Testis (tissue), 2 donors: ENCODE measurements at regions not wholly inside any gene's neighbourhood (a gene's known extent, or its start where the extent isn't known, plus 50 kb on each side); places are given as distances from the start of the nearest gene placed in this dataset.

Source experiments
- DNase-seq: peaks from one replicate; pipeline ENCODE4 v3.0.0-alpha.2; 2019
- H3K27ac ChIP-seq, 2 donors: fragments of 200-600 bp; sonication (generic); one replicate each; pipeline ENCODE4 v1.5.1; 2019
- H3K27me3 ChIP-seq: fragments of 200-600 bp; sonication (generic); one replicate; pipeline ENCODE4 v1.5.1; 2019
- H3K36me3 ChIP-seq: fragments of 200-600 bp; sonication (generic); one replicate; pipeline ENCODE4 v1.5.1; 2017; ENCODE audit warnings: low read depth; ENCODE audit errors: missing control alignments
- H3K4me1 ChIP-seq: fragments of 200-600 bp; sonication (generic); one replicate; pipeline ENCODE4 v1.5.1; 2019
- H3K4me3 ChIP-seq, 2 donors: fragments of 200-600 bp; sonication (generic); one replicate each; pipeline ENCODE4 v1.5.1; 2017 to 2019
- H3K9me3 ChIP-seq: fragments of 200-600 bp; sonication (generic); one replicate; pipeline ENCODE4 v1.5.1; 2017
- POLR2A ChIP-seq: fragments of 450-650 bp; IDR thresholded peaks from one replicate; pipeline ENCODE4 v1.6.1; 2017; ENCODE audit warnings: antibody characterized with exemption, mild to moderate bottlenecking, moderate library complexity
- WGBS, 2 donors: methylation state at CpG; one replicate each; pipeline ENCODE4 v1.1.5; 2018; 5-methylcytosine and 5-hydroxymethylcytosine counted together
- intact Hi-C: fragments of 100-400 bp; cut with DNase I; formaldehyde crosslinking; loops from one replicate; pipeline ENCODE4 v1.15.1; 2023; ENCODE audit warnings: low total_unique reads
- TF ChIP-seq, protein P1 (sequence below), 3 experiments: fragments of 450-650 bp in 2 of 3; fragments of 200-600 bp in 1 of 3; sonication (generic) in 1 of 3; IDR thresholded peaks; one replicate each; pipeline ENCODE4 v1.5.1; 2016 to 2019; ENCODE audit warnings: antibody characterized with exemption in 3 of 3, mild to moderate bottlenecking in 2 of 3, moderate library complexity in 1 of 3

DNA sequence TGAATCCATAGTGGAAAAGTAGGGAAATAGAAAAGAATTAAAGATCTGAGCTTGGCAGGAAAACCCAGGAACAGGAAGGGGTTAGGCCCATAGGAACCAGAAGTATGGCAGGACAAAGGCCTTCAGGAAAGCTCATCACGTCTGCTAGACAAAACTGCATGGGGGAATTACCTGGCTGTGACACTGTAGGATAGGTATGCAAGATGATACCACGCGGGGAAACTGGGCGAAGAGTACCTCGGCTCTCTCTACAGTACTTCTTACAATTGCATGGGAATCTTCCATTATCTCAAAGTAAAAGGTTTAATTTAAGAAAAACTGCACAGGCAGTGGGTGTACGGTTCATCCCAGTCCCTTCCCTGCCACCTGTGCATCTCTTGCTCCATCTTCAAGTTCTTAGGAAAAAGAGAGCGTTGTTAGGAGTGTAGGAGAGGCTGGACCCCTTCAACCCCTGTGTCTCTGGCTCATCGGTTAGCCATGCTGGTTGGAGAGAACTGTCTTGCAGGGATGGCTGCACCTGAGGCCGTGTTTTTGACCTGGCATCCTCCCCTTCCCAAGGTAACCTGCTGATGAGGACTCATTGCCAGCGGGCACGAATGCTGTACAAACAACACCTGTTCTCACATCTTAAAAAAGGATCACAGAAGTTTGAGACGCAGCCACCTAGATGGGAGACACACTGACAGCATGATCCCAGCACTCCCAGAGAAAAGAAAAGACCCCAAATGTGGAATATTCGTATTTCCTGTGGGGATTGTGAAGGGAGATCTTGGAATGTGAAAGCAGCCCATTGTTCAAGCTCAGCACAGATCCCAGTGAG lies 120.5 kb upstream of the COPS8 start:
- H3K27ac ChIP-seq: no peak overlapping the region
- WGBS, 2 donors: 93% methylated on average over 13 of the region's 13 CpGs
- H3K27me3 ChIP-seq: no peaks in the 10 kb centered on the region

DNA sequence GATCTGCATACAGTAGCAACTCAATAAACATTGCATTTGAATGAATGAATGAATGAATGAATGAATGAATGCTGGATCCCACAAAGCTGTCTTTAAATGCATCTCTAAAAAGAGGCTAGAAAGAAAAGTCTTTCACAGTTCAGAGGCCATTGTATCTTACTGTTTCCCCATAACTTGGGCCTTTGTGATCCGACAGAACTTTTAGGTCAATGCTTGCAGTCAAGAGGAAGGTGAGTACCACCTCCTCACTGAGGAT lies 119.9 kb upstream of the COPS8 start:
- Histone ChIP-seq H3K4me3 (no peak overlapping the region), H3K27ac (no peak overlapping the region), H3K9me3 (no peaks in the 10 kb centered on the region), H3K4me1 (no peaks in the 10 kb centered on the region), H3K36me3 (no peaks in the 10 kb centered on the region), H3K27me3 (no peaks in the 10 kb centered on the region)
- intact Hi-C loops: no loop called here
- TF ChIP-seq, protein P1, sequence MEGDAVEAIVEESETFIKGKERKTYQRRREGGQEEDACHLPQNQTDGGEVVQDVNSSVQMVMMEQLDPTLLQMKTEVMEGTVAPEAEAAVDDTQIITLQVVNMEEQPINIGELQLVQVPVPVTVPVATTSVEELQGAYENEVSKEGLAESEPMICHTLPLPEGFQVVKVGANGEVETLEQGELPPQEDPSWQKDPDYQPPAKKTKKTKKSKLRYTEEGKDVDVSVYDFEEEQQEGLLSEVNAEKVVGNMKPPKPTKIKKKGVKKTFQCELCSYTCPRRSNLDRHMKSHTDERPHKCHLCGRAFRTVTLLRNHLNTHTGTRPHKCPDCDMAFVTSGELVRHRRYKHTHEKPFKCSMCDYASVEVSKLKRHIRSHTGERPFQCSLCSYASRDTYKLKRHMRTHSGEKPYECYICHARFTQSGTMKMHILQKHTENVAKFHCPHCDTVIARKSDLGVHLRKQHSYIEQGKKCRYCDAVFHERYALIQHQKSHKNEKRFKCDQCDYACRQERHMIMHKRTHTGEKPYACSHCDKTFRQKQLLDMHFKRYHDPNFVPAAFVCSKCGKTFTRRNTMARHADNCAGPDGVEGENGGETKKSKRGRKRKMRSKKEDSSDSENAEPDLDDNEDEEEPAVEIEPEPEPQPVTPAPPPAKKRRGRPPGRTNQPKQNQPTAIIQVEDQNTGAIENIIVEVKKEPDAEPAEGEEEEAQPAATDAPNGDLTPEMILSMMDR (IDR thresholded peaks at IDR 0.05): no peak
- TF ChIP-seq POLR2A: no peak
- DNase-seq: no peak
- WGBS, 2 donors: 94 to 97% methylated on average over 1 of the region's 1 CpG

More for the DNA sequence above, 120.5 kb upstream of the COPS8 start:
- no peak for TF ChIP-seq POLR2A
- TF ChIP-seq, protein P1 (IDR thresholded peaks at IDR 0.05): no peak
- intact Hi-C loops: no loop called here
- Histone ChIP-seq H3K4me3 (no peak overlapping the region), H3K9me3 (no peaks in the 10 kb centered on the region), H3K4me1 (no peaks in the 10 kb centered on the region), H3K36me3 (no peaks in the 10 kb centered on the region)
- DNase-seq: no peak

DNA sequence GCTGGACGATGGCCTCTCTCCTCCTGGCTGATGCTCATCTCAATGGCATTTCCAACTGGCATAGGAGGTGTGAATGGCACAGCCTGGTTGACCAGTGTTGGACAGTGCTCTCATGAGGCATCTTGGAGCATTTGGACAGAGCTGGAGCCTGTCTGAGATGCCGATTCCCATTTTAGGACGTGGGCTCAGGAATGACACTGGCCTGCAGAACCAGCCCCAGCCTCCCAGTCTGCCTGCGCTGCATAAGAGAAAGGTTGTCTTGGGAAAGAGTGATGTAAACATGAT lies 118.2 kb upstream of the COPS8 start:
- no peak for DNase-seq
- intact Hi-C loops: no loop called here
- H3K27ac ChIP-seq: no peak overlapping the region
- no peak overlapping the region for H3K4me3 ChIP-seq
- no peaks in the 10 kb centered on the region for H3K9me3 ChIP-seq
- TF ChIP-seq POLR2A: no peak
- TF ChIP-seq, protein P1 (IDR thresholded peaks at IDR 0.05): no peak
- H3K4me1 ChIP-seq: no peaks in the 10 kb centered on the region
- H3K36me3 ChIP-seq: no peaks in the 10 kb centered on the region
- no peaks in the 10 kb centered on the region for H3K27me3 ChIP-seq
- 95% methylated on average over 4 of the region's 4 CpGs for WGBS, 2 donors

GRCh38 chr2:236968101-236968879 lies 117.4 kb upstream of the COPS8 start:
- no peak overlapping the region for H3K27ac ChIP-seq
- H3K4me1 ChIP-seq: no peaks in the 10 kb centered on the region
- H3K9me3 ChIP-seq: no peaks in the 10 kb centered on the region
- intact Hi-C loops: no loop called here
- H3K4me3 ChIP-seq: no peak overlapping the region
- no peaks in the 10 kb centered on the region for H3K36me3 ChIP-seq
- no peaks in the 10 kb centered on the region for H3K27me3 ChIP-seq
- no peak for DNase-seq
- TF ChIP-seq, protein P1 (IDR thresholded peaks at IDR 0.05): no peak
- no peak for TF ChIP-seq POLR2A
- WGBS, 2 donors: 73 to 79% methylated on average over 9 to 10 of the region's 10 CpGs
